ENCODE measurements at regions not wholly inside any gene's neighbourhood (a gene's known extent, or its start where the extent isn't known, plus 50 kb on each side); places are given as distances from the start of the nearest gene placed in this dataset.

DNA sequence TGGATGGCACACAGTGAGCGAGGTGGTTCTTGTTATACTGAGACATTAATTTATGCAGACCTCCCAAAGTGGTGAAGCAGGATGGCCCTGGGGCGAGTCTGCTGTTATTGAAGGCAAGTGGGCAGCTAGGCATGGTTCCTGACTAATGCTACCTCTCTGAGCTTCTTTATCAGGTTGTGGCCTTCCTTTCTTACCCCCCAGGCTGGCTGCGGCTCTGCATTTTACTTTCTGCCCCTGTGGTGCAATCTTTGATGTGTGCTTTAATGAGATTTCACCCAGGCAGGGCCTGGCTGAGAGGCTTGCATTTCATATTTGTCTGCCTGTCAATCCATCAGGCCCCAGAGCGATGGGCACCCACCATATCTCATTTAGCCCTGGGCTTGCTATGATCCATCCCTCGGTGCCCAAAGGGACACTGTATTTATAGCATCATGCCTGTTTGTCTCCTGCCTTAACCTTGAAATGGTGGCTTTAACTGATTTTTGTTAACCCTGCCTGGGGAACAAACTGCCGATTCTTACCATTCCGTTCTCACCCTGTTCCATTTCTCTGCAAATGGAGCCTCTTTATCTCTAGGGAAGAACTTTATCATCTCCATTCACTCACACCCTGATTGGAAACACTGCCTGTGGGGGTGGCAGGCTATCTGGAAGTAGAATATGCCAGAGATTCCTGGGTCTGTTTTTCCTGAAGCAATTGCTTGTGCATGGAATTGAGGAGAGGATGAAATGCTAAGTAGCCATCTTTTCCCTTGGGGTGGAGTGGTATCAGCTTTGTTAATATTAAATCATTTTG lies 316.2 kb upstream of the THSD7B start:
- DNase-seq = no peak

DNA sequence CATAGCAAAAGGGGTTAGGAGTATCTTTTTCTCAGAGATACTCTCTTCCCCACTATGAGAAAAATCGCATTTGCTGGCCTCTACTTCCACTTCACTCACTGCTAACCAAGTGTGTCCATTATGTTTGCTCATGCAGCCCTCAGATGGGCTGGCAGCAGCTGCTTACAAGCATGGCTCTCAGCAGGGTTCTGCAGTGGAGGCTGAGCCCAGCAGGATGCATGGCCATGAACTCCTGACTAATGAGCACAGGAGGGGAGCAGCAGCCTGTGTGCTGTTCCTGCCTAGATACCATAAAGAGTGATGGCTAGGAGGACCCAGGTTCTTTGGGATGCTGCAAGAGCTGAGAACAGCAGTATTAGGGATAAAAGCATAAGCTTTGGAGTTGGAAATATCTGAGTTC lies 316.9 kb upstream of the THSD7B start:
- no peak for DNase-seq

DNA sequence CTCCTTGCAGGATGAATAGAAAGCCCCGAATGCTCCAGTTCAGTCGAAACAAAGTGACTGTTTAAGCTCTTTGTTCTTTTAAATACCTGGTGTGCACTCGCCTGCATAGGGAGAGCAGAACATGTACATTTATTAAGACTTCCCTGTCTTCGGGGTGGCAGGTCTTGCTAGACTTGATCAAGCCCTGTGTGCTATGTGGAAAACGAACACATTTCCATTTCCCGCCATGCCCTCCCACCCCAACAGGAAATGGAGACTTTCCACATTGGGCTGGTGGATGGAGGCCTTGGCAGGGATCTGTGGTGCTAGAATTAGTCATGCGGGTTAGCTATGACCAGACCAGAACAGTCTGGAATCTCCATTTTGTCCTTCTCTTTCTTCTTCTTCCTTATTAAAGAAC lies 321.0 kb upstream of the THSD7B start:
- no peak for DNase-seq

DNA sequence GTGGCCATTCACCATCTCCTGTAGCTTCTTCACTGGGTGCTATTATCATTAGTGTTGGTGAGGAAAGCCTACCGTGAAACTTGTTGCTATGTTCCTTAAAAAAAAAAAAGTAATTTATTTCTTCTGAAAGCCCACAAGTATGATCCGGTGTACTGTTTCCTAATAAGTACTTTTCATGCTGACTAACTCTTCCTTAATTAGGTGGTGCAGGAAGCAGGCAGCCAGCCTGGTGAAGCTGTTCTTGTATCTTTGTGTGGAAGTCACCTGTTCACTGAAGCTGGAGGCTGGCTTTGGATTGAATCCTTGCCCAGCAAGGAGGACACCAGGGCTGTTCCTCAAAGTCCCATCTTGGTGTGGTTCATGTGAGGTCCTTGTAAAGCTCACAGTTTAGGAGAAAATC lies 321.7 kb upstream of the THSD7B start:
- no peak for DNase-seq

DNA sequence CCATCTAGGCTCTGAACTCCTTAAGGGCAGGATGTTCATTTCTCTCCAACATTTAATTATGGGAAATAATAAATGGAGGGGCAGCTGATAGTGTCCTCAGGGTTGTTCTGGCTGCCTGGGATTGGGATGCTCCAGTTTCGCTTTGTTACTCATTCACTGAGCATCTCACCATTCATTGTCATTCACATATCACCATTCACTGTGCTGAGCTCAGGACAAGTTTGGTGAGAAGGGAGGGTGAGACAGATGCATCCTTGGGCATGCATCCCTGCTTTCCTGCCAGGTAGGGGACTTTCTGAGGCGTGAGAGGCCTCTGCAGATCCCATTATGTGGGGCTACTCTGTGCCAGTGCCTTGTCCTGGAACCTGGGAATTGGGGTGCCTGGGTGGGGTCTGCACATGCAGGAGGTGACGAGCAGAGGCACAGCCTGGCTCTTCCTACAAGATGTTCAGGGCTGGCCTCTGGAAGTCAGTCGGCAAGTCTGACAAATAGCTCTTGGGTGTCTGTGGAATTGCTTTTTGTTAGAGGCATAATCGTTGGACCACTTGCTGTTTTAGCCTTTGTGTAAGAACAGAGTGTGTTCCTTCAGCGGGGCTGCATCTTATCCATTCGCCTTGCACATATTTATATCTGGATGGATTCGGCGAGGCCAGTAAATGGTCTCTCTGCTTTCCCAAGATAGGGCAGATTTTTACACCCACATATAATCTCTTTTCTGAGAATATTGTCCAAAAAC lies 323.2 kb upstream of the THSD7B start:
- DNase-seq = no peak

DNA sequence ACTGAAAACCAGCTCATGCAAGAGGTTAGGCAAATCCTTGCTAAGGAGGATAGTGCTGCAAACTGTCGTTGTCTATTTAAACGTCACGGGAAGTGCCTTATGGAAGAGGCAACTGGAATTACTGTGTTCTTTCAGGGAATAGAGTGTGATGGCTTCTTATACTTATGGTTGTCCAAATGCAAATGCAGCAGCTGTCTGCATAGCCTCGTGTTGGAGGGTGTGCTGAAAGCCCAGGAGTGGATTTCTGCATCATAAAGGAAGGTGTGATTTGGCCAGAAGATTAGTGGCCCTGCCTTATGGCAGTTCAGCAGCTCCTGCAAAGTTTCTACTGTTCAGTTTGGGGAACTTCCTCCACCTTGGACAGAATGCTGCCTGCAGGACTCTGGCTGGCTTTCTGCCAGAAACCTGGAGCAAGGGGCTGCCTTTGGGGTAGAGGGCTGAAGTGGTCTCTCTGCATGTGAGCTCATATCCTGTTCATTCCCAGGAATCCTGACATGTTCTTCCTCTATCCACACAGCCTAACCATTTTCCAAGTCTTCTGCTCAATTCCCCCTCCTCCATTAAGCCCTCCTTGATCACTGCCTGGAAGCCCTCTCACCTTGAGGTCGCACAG lies 321.2 kb upstream of the CXCR4 start:
- DNase-seq = no peak

DNA sequence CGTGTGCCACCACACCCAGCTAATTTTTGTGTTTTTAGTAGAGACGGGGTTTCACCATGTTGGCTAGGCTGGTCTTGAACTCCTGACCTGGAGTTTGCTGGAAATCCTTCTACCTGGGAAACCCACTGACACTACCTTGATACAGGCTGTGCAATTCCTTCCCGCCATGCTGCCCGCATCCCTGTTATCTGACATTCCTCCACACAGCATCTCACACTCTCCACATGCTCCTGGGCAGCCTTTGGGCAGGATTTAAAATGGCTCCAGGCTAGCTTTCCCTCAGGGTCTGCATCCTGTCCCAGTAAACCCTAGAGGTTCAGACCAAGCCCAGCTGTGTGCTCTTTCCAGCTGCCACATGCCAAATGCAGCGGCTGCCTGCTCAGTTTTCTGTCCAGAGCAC lies 319.5 kb upstream of the CXCR4 start:
- no peak for DNase-seq

DNA sequence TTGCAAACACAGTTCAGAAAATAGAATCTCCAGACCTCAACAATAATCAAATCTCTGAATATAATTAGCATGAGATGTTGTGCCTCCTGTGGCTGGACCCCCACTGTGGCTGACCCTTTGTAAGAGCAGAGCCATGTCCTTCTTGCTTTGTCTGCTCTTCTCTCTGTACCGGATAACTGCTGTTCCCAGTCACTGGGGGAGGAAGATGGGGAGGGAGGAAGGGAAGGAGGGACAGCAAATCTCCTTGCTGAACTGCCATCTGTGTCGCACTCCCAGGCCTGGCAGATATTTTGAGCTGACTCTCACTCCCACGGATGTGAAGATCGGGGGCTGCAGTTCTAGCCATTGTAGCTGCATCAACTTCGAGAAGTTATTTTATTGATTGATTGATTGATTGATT lies 319.0 kb upstream of the CXCR4 start:
- DNase-seq = no peak

DNA sequence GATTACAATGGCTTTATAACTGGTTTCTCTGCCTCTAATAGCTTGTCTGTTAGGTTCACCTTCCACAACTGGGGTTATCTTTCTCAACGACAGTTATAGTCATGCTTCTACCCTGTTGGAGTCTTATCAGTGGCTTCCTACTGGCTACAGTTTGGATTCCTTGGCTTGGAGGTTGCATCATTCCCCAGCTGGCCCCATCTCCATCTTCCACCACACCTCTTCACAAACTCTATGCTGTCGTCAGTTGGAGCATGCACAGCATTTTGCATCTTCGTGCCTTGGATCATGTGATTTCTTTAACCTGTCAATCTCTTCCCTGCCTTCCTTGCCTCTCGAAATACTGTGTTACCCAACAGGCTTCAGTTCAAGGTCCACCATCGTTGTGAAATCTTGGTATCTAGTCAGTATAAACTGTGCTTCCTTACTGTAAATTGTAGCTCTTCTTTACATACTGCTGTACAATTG lies 316.3 kb upstream of the CXCR4 start:
- DNase-seq = no peak

DNA sequence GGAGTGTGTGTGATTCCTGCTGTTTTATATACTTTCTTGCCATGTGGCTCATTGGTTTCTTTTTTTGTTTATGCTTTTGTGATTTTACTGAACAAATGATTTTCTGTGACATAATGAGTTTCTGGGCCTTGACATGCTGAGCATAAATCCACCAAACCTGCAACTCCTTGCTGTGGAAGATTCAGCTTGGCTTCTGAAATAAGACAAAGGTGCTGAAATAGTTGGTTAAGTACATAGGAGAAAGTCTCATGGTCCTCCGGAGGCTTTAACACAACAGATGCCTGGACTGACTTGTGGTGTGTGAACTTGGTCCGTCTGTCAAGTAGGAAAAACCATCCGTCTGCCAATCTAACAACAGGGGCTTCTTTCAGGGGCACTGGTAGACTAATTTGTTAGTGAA lies 315.3 kb upstream of the CXCR4 start:
- DNase-seq = no peak

DNA sequence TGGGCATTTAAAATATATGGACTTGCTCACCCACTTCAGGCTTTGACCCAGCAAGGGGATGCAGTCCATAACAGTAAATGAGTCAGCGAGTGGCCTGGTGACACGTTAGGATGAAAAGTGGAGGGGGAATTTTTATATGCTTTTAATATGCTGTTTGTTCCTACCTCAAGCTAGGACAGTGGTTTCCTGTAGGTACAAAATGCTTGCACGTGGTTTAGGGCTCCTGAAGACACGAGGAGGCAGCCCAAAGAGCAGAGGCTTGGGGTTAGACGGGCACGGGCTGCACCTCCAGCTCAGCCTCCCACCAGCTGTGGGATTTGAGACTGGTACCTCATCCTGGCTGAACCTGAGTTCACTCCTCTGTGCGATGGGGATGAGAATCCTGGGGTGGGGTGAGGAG lies 306.2 kb upstream of the CXCR4 start:
- peak; percentile 30 for DNase-seq

DNA sequence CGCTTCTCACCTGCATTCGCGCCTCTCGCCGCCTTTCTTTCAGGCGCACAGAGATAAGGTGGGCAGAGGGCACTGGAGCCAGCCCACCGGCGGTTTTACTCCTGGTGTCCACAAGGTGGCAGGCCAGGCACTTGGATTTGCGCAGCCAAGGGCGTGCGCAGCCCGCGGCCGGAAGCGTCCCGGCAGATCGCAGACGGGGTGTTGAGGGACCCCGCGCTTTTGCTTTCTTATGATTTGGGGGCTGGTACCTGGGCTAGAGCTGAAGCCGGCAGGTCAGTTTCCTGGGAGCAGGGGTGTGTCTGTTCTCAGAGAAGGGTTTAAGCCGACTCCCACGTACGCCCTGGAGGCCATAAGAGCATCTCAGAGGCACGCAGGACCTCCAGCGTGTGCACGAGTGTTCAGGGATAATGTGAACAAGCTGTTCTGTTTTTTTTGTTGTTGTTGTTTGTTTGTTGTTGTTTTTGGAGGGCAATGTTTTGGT lies 305.6 kb upstream of the CXCR4 start:
- DNase-seq = peak; percentile 78

DNA sequence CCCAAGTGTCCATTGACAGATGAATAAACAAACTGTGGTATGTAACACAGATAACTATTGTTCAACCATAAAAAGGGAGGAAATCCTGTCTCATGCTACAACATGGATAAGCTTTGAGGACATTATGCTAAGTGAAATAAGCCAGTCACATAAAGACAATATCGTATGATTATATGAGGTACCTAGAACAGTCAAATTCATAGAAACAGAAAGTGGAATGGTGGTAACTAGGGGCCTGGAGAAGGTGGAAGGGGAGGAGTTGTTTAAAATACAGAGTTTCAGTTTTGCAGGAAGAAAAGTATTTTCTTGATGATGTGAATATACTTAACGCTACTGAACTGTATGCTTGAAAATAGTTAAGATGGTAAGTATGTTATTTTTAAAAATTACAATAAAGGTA lies 304.6 kb upstream of the CXCR4 start:
- no peak for DNase-seq

DNA sequence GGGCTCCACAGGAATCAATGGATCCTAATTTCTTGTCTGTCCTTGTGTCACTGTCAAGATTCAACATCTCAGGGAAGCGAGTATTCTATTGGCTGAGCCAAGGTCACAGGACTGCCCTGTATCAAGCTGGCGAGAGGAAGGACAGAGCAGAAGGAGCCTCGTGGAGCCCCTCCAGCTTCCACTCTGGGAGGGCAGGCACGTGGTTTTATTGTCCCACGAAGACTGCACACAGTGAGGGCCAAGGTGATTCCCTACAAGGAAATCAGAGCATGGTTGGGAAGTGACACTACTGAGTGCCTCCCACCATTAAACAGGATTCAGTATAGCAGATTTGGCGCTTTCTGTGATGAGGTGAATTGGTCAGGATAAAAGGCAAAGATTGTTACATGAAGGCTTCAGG lies 302.4 kb upstream of the CXCR4 start:
- no peak for DNase-seq

DNA sequence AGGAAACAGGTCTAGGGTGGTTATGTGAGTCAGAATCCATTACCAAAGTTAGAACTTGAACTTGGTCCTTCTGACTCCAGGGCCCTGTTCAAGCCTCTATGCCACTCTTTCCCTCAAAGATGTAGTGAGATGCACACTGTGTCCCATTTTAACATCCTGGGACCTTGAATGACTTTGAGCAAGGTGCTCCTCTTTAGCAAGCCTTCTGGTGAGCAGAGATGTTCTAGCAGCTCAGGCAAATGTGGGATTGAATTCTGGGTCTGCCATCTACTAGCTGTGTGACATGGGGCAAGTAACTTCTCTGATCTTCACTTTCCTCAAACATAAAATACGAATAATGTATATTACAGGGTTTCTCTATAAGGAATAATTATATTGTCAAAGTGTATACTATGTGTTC lies 294.0 kb upstream of the CXCR4 start:
- DNase-seq = no peak

DNA sequence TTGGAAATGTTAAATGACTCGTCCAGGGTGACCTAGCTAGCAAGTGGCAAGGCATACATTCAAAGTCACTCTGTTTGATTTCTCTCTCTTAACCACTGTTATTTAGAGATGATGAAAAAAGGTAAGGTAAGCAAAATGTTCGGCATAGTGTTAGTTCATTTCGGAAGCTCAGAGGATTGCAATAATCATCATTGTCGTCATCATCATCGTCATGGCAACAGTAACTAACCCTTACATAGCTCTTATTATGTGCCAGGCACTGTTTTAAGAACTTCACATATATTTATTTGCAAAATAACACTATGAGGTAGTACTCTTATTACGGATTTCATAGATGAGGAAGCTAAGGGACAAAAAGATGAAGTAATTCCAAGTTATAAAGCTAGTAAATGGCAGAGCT lies 292.7 kb upstream of the CXCR4 start:
- no peak for DNase-seq

DNA sequence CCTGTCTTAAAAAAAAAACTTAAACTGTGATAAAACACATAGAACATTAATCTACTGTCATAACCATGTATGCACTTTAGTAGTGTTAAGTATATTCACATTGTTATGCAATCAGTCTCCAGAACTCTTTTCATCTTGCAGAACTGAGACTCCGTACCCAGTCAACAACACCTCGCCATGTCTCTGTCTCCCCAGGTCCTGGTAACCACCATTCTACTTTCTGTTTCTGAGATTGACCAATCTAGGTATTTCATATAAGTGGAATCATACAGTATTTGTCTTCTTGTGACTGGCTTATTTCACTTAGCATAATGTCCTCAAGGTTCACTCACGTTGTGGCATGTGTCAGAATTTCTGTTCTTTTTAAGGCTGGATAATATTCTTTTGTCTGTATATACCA lies 290.8 kb upstream of the CXCR4 start:
- DNase-seq = no peak

DNA sequence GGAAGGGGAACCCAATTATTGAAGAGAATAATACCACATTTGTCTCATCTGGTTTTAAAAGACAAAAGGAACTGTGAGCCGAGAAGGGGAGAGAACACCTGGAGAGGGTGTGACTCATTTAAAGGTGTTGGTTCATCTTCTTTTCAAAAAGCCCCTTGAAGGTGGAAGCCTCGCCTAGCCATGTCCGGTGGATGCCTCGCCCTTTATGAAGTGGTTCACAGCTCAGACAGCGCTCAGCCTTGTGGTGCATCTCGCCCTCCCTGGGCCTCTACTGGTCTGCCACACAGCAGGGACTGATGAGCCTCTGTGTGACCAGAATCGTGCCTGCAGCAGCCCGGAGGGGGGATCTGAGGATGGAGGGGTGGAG lies 290.0 kb upstream of the CXCR4 start:
- no peak for DNase-seq

DNA sequence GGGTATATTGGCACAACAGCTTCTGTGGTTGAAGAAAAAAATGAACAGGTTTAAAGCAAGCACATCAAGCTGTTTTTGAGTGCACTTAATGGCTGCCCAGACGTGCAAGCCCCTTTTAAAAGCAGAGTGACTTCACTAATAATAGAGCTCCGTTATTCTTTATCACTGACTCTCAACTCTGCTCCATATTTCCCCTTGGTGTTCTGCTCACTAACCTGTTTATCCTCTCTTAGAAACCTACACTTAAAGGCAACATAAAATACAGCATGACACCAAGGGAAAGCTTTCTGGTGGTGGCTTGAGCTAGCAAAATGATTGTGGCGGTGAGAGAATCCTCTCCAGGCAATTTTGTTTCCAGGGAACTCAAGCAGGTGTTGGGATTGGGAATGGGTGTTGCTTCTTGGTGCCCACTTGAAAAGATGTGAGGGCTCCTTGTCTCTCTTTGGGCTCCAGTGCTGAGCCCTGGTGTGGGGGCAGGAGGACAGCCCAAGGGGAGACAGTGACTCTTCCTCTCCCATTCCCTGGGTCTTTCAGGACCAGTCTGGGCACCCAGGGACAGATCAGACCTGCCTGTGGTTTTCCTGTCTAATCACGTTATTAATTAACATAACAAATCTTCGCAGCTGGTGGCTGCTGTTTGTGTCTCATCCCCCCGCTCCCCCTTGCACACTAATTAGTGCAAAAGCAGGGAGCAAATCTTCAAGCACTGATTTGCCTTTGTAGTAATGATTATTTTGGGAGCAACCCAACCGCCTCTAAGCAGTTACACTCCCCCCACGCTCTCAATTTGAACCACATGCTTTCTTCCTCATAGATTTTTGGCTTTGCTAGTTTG lies 289.4 kb upstream of the CXCR4 start:
- DNase-seq = no peak

DNA sequence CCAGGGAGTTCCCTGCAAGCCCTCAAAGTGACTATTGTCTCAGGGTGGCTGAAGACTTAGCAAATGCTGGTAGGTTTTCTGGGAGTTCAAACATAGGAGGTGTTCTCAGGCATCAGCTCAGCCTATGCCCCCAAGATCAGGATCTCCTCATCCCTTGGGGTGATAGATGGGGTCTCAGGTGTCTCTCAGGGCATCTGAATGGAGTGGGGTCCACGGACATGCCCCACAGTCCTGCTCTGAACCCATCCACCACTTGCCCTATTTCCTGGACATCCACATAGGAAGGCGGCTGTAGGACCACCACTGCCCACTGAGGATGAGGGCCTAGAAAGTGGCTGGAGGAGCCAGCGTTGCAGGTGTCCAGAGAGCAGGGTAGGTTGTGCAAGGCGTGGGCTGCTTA lies 287.0 kb upstream of the CXCR4 start:
- DNase-seq = no peak

DNA sequence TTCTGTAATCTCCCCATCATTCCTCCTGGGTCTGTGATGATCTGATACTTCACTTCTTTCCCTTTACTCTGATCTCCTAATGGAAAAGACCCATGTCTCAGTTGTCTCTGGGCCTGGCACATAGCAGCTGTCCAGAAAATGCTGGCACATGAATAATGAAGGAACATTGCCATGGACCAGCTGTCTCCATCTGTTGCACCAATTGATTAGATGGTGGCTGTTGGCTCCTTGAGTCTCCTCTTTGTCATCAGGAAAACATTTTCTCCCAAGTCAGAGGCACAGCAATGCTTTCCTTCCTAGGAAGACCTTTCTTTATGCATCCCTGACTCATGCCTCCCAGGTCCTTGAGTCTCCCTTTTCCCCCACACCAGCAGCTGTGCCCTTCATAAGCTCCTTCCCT lies 286.2 kb upstream of the CXCR4 start:
- no peak for DNase-seq

DNA sequence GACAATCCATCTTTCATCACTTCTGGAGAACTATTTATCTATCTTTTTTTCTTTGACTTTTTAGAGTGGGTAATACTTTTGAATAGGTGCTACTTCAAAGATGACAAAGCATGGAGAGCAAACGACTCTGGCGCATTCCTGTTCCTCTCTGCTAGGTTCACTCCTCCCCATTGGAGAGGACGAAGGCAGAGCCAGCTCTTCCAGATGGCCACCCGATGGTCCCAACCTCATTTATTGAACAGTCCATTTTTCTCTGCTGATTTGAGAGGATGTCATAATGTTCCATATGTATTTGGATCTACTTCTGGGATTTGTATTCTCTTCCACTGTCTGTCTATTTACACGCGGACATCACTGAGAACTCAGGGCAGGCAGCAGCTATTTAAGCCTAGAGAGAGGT lies 284.3 kb upstream of the CXCR4 start:
- DNase-seq = no peak

DNA sequence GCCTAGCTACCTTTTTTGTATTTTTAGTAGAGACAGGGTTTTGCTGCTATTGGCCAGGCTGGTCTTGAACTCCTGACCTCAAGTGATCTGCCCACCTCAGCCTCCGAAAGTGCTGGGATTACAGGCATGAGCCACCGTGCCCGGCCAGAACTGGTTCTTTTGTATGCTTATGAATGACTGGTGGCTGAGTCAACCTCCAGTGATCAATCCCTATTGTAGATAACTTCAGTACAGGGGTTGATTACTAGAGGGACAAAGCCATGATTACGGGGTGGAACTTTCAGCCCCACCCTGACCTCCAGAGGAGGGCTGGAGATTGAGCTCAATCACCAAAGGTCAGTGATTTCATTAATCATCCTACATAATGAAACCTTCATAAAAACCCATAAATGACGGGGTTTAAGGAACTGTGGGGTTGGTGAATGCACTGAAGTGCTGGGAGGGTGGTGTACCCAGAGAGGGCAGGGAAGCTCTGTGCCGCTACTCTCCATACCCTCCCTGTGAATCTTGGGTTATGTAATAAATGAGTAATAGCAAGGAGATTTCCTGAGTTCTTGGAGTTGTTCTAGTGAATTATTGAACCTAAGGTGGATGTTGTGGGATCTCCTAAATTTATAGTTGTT lies 281.8 kb upstream of the CXCR4 start:
- DNase-seq = no peak
